ENCODE measurements at regions not wholly inside any gene's neighbourhood (a gene's known extent, or its start where the extent isn't known, plus 50 kb on each side); places are given as distances from the start of the nearest gene placed in this dataset.

DNA sequence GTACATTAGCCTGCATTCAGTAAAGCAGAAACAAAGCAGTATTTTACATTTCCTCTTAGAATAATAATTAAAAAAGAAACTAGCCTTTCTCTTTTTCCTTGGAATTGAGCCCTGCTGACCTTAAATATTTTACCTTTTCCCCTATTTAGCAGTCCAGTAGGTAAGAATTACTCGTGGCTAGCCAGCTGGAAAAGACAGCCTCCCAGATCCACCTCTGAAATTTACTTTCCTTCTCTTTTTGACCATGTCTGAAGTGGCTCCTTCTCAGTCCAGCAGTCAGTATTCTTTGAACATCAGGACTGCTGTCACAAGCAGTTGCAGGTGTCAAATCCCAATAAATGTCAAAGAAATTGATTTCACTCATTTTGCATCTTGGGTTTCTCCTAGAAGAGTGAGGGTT lies 311.5 kb upstream of the DCBLD2 start:
- Histone ChIP-seq H3K27me3 (no peaks in the 10 kb centered on the region), H3K4me1 (no peaks in the 10 kb centered on the region), H3K36me3 (no peaks in the 10 kb centered on the region), H3K9me3 (peaks cover 0 to 21% (median 0%) of the 10 kb centered on the region in 11 donors), H3K4me3 (no peak overlapping the region), H3K27ac (no peak overlapping the region)
- ATAC-seq (no peak), DNase-seq (no peak)
- 43 to 61% methylated on average over 1 of the region's 1 CpG for WGBS, 2 donors
- intact Hi-C loops (cut with DNase I) = no loop called here
- TF ChIP-seq, protein P1, sequence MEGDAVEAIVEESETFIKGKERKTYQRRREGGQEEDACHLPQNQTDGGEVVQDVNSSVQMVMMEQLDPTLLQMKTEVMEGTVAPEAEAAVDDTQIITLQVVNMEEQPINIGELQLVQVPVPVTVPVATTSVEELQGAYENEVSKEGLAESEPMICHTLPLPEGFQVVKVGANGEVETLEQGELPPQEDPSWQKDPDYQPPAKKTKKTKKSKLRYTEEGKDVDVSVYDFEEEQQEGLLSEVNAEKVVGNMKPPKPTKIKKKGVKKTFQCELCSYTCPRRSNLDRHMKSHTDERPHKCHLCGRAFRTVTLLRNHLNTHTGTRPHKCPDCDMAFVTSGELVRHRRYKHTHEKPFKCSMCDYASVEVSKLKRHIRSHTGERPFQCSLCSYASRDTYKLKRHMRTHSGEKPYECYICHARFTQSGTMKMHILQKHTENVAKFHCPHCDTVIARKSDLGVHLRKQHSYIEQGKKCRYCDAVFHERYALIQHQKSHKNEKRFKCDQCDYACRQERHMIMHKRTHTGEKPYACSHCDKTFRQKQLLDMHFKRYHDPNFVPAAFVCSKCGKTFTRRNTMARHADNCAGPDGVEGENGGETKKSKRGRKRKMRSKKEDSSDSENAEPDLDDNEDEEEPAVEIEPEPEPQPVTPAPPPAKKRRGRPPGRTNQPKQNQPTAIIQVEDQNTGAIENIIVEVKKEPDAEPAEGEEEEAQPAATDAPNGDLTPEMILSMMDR (IDR thresholded peaks at IDR 0.05) = no peak

GRCh38 chr3:99211309-99211708 lies 309.8 kb upstream of the DCBLD2 start:
- intact Hi-C loops (cut with DNase I) = no loop called here
- no peak for ATAC-seq
- no peak overlapping the region for H3K27ac ChIP-seq
- TF ChIP-seq, protein P1 (IDR thresholded peaks at IDR 0.05) = no peak
- no peaks in the 10 kb centered on the region for H3K36me3 ChIP-seq
- no peak overlapping the region for H3K4me3 ChIP-seq
- peaks cover 0 to 20% (median 0%) of the 10 kb centered on the region in 11 donors for H3K9me3 ChIP-seq
- 71 to 75% methylated on average over 2 of the region's 2 CpGs for WGBS, 2 donors
- no peaks in the 10 kb centered on the region for H3K27me3 ChIP-seq
- no peaks in the 10 kb centered on the region for H3K4me1 ChIP-seq
- DNase-seq = no peak

GRCh38 chr3:99199021-99199420 lies 297.5 kb upstream of the DCBLD2 start:
- H3K27ac ChIP-seq = no peak overlapping the region
- no peaks in the 10 kb centered on the region for H3K36me3 ChIP-seq
- H3K4me1 ChIP-seq = no peaks in the 10 kb centered on the region
- H3K4me3 ChIP-seq = no peak overlapping the region
- ATAC-seq (no peak), DNase-seq (no peak)
- TF ChIP-seq, protein P1 (IDR thresholded peaks at IDR 0.05) = no peak
- H3K9me3 ChIP-seq = peaks cover 0 to 20% (median 0%) of the 10 kb centered on the region in 11 donors
- 74 to 81% methylated on average over 3 of the region's 3 CpGs for WGBS, 2 donors
- intact Hi-C loops (cut with DNase I) = no loop called here
- H3K27me3 ChIP-seq = no peaks in the 10 kb centered on the region

DNA sequence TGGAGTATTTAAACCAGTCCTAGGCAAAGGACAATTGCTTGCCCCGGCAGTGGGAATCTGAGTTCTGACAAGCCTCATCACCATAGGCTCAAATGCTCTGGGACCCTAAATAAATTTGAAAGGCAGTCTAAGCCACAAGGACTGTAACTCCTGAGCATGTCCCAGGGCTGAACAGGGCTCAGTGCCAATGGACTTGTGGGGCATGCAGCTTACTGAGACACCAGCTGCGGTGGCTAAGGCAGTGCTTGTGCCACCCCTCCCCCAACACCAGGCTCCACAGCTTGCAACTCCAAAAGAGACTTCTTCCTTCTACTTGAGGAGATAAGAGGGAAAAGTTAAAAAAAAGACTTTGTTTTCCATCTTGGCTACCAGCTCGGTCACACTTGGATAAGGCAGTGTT lies 289.7 kb upstream of the DCBLD2 start:
- 68 to 75% methylated on average over 3 of the region's 3 CpGs for WGBS, 2 donors
- no peaks in the 10 kb centered on the region for H3K4me1 ChIP-seq
- no peaks in the 10 kb centered on the region for H3K36me3 ChIP-seq
- peaks cover 0 to 20% (median 0%) of the 10 kb centered on the region in 11 donors for H3K9me3 ChIP-seq
- no peak overlapping the region for H3K27ac ChIP-seq
- intact Hi-C loops (cut with DNase I) = no loop called here
- no peak overlapping the region for H3K4me3 ChIP-seq
- DNase-seq (no peak), ATAC-seq (no peak)
- no peaks in the 10 kb centered on the region for H3K27me3 ChIP-seq
- TF ChIP-seq, protein P1 (IDR thresholded peaks at IDR 0.05) = no peak

DNA sequence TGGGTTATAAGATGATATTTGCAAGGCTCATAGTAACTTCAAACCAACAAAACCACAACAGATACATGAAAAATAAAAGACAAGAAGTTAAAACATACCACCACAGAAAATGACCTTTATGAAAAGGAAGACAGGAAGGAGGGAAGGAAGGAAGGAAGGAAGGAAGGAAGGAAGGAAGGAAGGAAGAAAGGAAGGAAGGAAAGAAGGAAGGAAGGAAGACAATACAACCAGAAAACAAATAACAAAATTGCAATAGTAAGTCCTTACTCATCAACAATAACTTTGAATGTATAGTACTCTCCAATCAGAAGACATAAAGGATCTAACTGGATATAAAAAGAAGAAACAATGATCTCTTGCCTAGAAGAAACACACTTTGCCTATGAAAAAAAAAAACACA lies 287.4 kb upstream of the DCBLD2 start:
- intact Hi-C loops (cut with DNase I) = no loop called here
- no peak overlapping the region for H3K27ac ChIP-seq
- ATAC-seq (no peak), DNase-seq (no peak)
- H3K4me3 ChIP-seq = no peak overlapping the region
- H3K36me3 ChIP-seq = no peaks in the 10 kb centered on the region
- H3K27me3 ChIP-seq = no peaks in the 10 kb centered on the region
- TF ChIP-seq, protein P1 (IDR thresholded peaks at IDR 0.05) = no peak
- H3K9me3 ChIP-seq = peaks cover 0 to 8% (median 0%) of the 10 kb centered on the region in 11 donors
- no peaks in the 10 kb centered on the region for H3K4me1 ChIP-seq

All from heart right ventricle (tissue), 16 donors.